Stimulated activated CD8-positive, alpha-beta memory T cell treated with anti-CD3 and anti-CD28 coated beads, Interleukin-7, amount 100 ng/mL, for 1 hour (primary cell): ENCODE measurements at regions not wholly inside any gene's neighbourhood (a gene's known extent, or its start where the extent isn't known, plus 50 kb on each side); places are given as distances from the start of the nearest gene placed in this dataset.

Experiments
- DNase-seq, 2 donors: peaks; one replicate each; pipeline ENCODE4 v3.0.0-alpha.2; 2020; ENCODE audit warnings: low read depth in 2 of 2

GRCh38 chr2:128967646-128968045, 649.0 kb upstream of the HS6ST1 start:
- DNase-seq: no peak

GRCh38 chr2:128969374-128969773, 650.7 kb upstream of the HS6ST1 start:
- DNase-seq: no peak

GRCh38 chr2:128970332-128971116, 651.9 kb upstream of the HS6ST1 start:
- DNase-seq: no peak

- DNase-seq: no peak
These were observed 654.9 kb upstream of the HS6ST1 start for GRCh38 chr2:128973566-128973965.

GRCh38 chr2:128978212-128978611, 659.5 kb upstream of the HS6ST1 start:
- DNase-seq: no peak

GRCh38 chr2:128979182-128979581, 660.5 kb upstream of the HS6ST1 start:
- DNase-seq: no peak

- no peak for DNase-seq
These were observed 661.8 kb upstream of the HS6ST1 start for GRCh38 chr2:128980475-128980874.

- DNase-seq: no peak
These were observed 662.7 kb upstream of the HS6ST1 start for GRCh38 chr2:128981353-128981752.

GRCh38 chr2:128982001-128982400, 663.3 kb upstream of the HS6ST1 start:
- no peak for DNase-seq

- no peak for DNase-seq
These were observed 664.0 kb upstream of the HS6ST1 start for GRCh38 chr2:128982670-128983069.

GRCh38 chr2:128983094-128983493, 664.4 kb upstream of the HS6ST1 start:
- no peak for DNase-seq

- DNase-seq: no peak
These were observed 665.4 kb upstream of the HS6ST1 start for GRCh38 chr2:128984081-128984480.

- no peak for DNase-seq
These were observed 666.2 kb upstream of the HS6ST1 start for GRCh38 chr2:128984855-128985254.

GRCh38 chr2:128986026-128986715, 667.5 kb upstream of the HS6ST1 start:
- no peak for DNase-seq

GRCh38 chr2:128986867-128987268, 668.2 kb upstream of the HS6ST1 start:
- DNase-seq: no peak

- DNase-seq: no peak
These were observed 669.7 kb upstream of the HS6ST1 start for GRCh38 chr2:128988326-128988725.

- no peak for DNase-seq
These were observed 670.3 kb upstream of the HS6ST1 start for GRCh38 chr2:128988967-128989366.

- DNase-seq: no peak
These were observed 676.4 kb upstream of the HS6ST1 start for GRCh38 chr2:128995086-128995485.

GRCh38 chr2:128996078-128996477, 677.4 kb upstream of the HS6ST1 start:
- no peak for DNase-seq

GRCh38 chr2:128997166-128997866, 678.6 kb upstream of the HS6ST1 start:
- no peak for DNase-seq

GRCh38 chr2:129001926-129002325, 683.3 kb upstream of the HS6ST1 start:
- DNase-seq: no peak

- DNase-seq: no peak
These were observed 684.1 kb upstream of the HS6ST1 start for GRCh38 chr2:129002751-129003150.

- DNase-seq: no peak
These were observed 685.8 kb upstream of the HS6ST1 start for GRCh38 chr2:129004485-129004884.
